ENCODE measurements at regions not wholly inside any gene's neighbourhood (a gene's known extent, or its start where the extent isn't known, plus 50 kb on each side); places are given as distances from the start of the nearest gene placed in this dataset.

DNA sequence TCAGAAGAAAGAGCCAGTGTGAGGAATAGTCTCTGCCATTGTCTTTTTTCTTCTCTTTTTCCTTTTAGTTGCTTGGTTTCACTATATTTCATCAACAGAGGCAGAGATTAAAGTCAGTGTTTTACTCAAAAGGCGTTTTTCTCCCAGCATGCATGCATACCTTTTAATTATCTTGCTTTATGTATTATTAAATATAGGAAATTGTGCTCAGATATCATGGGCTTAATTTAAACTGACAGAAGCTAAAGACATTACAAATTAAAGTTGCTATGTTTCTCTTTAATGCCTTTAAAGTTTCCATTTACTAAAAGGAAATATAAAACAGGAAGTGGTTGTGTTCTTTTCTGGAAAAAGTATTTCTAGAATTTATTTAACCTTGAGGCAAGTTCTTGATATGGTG is 223.3 kb upstream of the ATP5MC3 start:
- no peak overlapping the region for H2AFZ ChIP-seq (ENCODE audit: low read length)
- no peaks in the 10 kb centered on the region for H4K20me1 ChIP-seq (ENCODE audit: insufficient read depth, low read length)
- H3K27me3 ChIP-seq (ENCODE audit: insufficient read depth, low read length): no peaks in the 10 kb centered on the region
- no peak overlapping the region for H3K4me2 ChIP-seq (ENCODE audit: low read length)
- no peak overlapping the region for H3K9ac ChIP-seq (ENCODE audit: low read length)
- no peaks in the 10 kb centered on the region for H3K9me2 ChIP-seq (ENCODE audit: low read depth, low read length)
- no peaks in the 10 kb centered on the region for H3K9me3 ChIP-seq (ENCODE audit: low read length)
- H3K79me2 ChIP-seq (ENCODE audit: insufficient read depth, low read length): no peaks in the 10 kb centered on the region
- H3K36me3 ChIP-seq (ENCODE audit: insufficient read depth, low read length): no peaks in the 10 kb centered on the region
- no peaks in the 10 kb centered on the region for H3F3A ChIP-seq (ENCODE audit: insufficient read depth, low read length)
- H3K4me1 ChIP-seq (ENCODE audit: insufficient read depth, low read length, severe bottlenecking): no peaks in the 10 kb centered on the region
- no peak for TF ChIP-seq EZH2 (IDR thresholded peaks at IDR 0.05; ENCODE audit: borderline replicate concordance, low read length)
- TF ChIP-seq, protein P1, sequence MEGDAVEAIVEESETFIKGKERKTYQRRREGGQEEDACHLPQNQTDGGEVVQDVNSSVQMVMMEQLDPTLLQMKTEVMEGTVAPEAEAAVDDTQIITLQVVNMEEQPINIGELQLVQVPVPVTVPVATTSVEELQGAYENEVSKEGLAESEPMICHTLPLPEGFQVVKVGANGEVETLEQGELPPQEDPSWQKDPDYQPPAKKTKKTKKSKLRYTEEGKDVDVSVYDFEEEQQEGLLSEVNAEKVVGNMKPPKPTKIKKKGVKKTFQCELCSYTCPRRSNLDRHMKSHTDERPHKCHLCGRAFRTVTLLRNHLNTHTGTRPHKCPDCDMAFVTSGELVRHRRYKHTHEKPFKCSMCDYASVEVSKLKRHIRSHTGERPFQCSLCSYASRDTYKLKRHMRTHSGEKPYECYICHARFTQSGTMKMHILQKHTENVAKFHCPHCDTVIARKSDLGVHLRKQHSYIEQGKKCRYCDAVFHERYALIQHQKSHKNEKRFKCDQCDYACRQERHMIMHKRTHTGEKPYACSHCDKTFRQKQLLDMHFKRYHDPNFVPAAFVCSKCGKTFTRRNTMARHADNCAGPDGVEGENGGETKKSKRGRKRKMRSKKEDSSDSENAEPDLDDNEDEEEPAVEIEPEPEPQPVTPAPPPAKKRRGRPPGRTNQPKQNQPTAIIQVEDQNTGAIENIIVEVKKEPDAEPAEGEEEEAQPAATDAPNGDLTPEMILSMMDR (IDR thresholded peaks at IDR 0.05; ENCODE audit: low read length): no peak
- H3K27ac ChIP-seq (ENCODE audit: low read depth, low read length, poor library complexity, severe bottlenecking): no peak overlapping the region
- H3K4me3 ChIP-seq (ENCODE audit: low read depth, low read length, poor library complexity, severe bottlenecking): no peak overlapping the region

DNA sequence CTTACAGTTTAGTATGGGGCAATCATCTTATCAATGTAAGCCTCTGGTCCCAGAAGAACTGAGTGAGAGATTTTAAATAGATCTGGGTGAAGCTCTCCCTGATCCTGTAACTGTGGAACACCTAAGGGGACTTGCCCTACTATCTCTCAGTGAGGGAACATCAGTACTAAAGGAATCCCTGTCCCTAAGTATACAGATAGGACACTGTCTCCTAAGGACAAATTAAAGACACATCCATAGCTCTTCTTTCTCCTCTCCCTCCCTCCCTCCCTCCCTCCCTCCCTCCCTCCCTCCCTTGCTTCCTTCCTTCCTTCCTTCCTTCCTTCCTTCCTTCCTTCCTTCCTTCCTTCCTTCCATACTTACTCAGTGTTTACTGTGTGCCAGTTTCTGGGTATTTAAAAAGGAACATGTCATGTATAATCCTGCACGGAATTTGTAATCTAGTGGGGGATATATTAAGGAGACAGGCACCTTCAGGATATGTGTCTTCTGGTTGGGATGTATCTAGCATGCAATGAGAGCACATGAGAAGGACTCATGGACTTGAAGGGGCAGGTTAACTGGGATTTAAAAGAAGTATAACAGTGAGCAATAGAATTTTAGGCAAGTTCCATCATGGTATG is 222.2 kb upstream of the ATP5MC3 start:
- no peaks in the 10 kb centered on the region for H3F3A ChIP-seq (ENCODE audit: insufficient read depth, low read length)
- H2AFZ ChIP-seq (ENCODE audit: low read length): no peak overlapping the region
- H3K9me3 ChIP-seq (ENCODE audit: low read length): no peaks in the 10 kb centered on the region
- no peaks in the 10 kb centered on the region for H3K9me2 ChIP-seq (ENCODE audit: low read depth, low read length)
- H3K4me1 ChIP-seq (ENCODE audit: insufficient read depth, low read length, severe bottlenecking): no peaks in the 10 kb centered on the region
- H3K9ac ChIP-seq (ENCODE audit: low read length): no peak overlapping the region
- H3K36me3 ChIP-seq (ENCODE audit: insufficient read depth, low read length): no peaks in the 10 kb centered on the region
- no peaks in the 10 kb centered on the region for H3K79me2 ChIP-seq (ENCODE audit: insufficient read depth, low read length)
- H4K20me1 ChIP-seq (ENCODE audit: insufficient read depth, low read length): no peaks in the 10 kb centered on the region
- no peaks in the 10 kb centered on the region for H3K27me3 ChIP-seq (ENCODE audit: insufficient read depth, low read length)
- TF ChIP-seq, protein P1 (IDR thresholded peaks at IDR 0.05; ENCODE audit: low read length): no peak
- TF ChIP-seq EZH2 (IDR thresholded peaks at IDR 0.05; ENCODE audit: borderline replicate concordance, low read length): no peak
- no peak overlapping the region for H3K4me2 ChIP-seq (ENCODE audit: low read length)
- H3K27ac ChIP-seq (ENCODE audit: low read depth, low read length, poor library complexity, severe bottlenecking): no peak overlapping the region
- H3K4me3 ChIP-seq (ENCODE audit: low read depth, low read length, poor library complexity, severe bottlenecking): no peak overlapping the region

DNA sequence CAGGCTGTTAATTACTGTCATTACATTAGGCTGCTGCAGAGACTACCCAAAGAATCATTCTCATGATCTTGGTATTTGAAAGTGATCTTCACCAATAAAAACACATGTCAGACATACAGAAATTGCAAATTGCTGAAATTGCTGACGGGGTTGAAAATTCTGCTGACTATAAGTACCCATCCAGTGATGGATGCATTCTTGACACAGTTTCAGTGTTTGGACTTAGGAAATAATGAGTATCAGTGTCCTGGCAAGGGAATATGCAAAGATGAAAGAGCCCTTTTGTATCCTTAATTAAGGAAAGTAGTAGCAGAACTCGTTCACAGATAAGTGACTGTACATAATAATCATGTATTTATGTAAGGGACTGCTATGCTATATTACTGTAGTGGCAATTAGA is 221.1 kb upstream of the ATP5MC3 start:
- H3F3A ChIP-seq (ENCODE audit: insufficient read depth, low read length): no peaks in the 10 kb centered on the region
- H3K4me2 ChIP-seq (ENCODE audit: low read length): no peak overlapping the region
- no peak for TF ChIP-seq EZH2 (IDR thresholded peaks at IDR 0.05; ENCODE audit: borderline replicate concordance, low read length)
- TF ChIP-seq, protein P1 (IDR thresholded peaks at IDR 0.05; ENCODE audit: low read length): no peak
- no peaks in the 10 kb centered on the region for H3K4me1 ChIP-seq (ENCODE audit: insufficient read depth, low read length, severe bottlenecking)
- no peak overlapping the region for H3K4me3 ChIP-seq (ENCODE audit: low read depth, low read length, poor library complexity, severe bottlenecking)
- H3K36me3 ChIP-seq (ENCODE audit: insufficient read depth, low read length): no peaks in the 10 kb centered on the region
- no peaks in the 10 kb centered on the region for H3K79me2 ChIP-seq (ENCODE audit: insufficient read depth, low read length)
- H4K20me1 ChIP-seq (ENCODE audit: insufficient read depth, low read length): no peaks in the 10 kb centered on the region
- H2AFZ ChIP-seq (ENCODE audit: low read length): no peak overlapping the region
- H3K27ac ChIP-seq (ENCODE audit: low read depth, low read length, poor library complexity, severe bottlenecking): no peak overlapping the region
- H3K9me3 ChIP-seq (ENCODE audit: low read length): no peaks in the 10 kb centered on the region
- no peaks in the 10 kb centered on the region for H3K27me3 ChIP-seq (ENCODE audit: insufficient read depth, low read length)
- no peak overlapping the region for H3K9ac ChIP-seq (ENCODE audit: low read length)
- no peaks in the 10 kb centered on the region for H3K9me2 ChIP-seq (ENCODE audit: low read depth, low read length)
